ENCODE measurements at regions not wholly inside any gene's neighbourhood (a gene's known extent, or its start where the extent isn't known, plus 50 kb on each side); places are given as distances from the start of the nearest gene placed in this dataset.

GRCh38 chr13:40318366-40318765 lies 348.1 kb downstream of the FOXO1 start:
- no peak for DNase-seq

- no peak for DNase-seq
Measured at GRCh38 chr13:40319699-40320579, 346.5 kb downstream of the FOXO1 start.

GRCh38 chr13:40328091-40328490 lies 338.4 kb downstream of the FOXO1 start:
- no peak for DNase-seq

GRCh38 chr13:40329781-40330485 lies 336.5 kb downstream of the FOXO1 start:
- no peak for DNase-seq

GRCh38 chr13:40330950-40331349 lies 335.5 kb downstream of the FOXO1 start:
- no peak for DNase-seq

- DNase-seq, result no peak
Measured at GRCh38 chr13:40331802-40332201, 334.6 kb downstream of the FOXO1 start.

GRCh38 chr13:40333226-40333625 lies 333.2 kb downstream of the FOXO1 start:
- DNase-seq, result no peak

GRCh38 chr13:40334031-40334430 lies 332.4 kb downstream of the FOXO1 start:
- no peak for DNase-seq

GRCh38 chr13:40334616-40335015 lies 331.8 kb downstream of the FOXO1 start:
- no peak for DNase-seq

- no peak for DNase-seq
Measured at GRCh38 chr13:40336228-40337221, 329.9 kb downstream of the FOXO1 start.

- DNase-seq, result no peak
Measured at GRCh38 chr13:40337651-40338050, 328.8 kb downstream of the FOXO1 start.

GRCh38 chr13:40338217-40338616 lies 328.2 kb downstream of the FOXO1 start:
- no peak for DNase-seq

GRCh38 chr13:40340368-40341095 lies 325.9 kb downstream of the FOXO1 start:
- no peak for DNase-seq

GRCh38 chr13:40341096-40341471 lies 325.4 kb downstream of the FOXO1 start:
- DNase-seq, result no peak

- DNase-seq, result no peak
Measured at GRCh38 chr13:40341501-40341900, 324.9 kb downstream of the FOXO1 start.

- DNase-seq, result no peak
Measured at GRCh38 chr13:40342461-40342860, 324.0 kb downstream of the FOXO1 start.

- DNase-seq, result no peak
Measured at GRCh38 chr13:40342901-40343300, 323.5 kb downstream of the FOXO1 start.

GRCh38 chr13:40343550-40344269 lies 322.7 kb downstream of the FOXO1 start:
- DNase-seq, result no peak

GRCh38 chr13:40344270-40345148 lies 321.9 kb downstream of the FOXO1 start:
- no peak for DNase-seq

GRCh38 chr13:40345149-40345514 lies 321.3 kb downstream of the FOXO1 start:
- DNase-seq, result no peak
